Cardiac muscle cell (in vitro differentiated cells and primary cell): ENCODE measurements at regions not wholly inside any gene's neighbourhood (a gene's known extent, or its start where the extent isn't known, plus 50 kb on each side); places are given as distances from the start of the nearest gene placed in this dataset.

Source experiments
- DNase-seq, 2 donors: peaks; one replicate each; pipeline versions ENCODE4 v3.0.0 to v3.0.0-alpha.2; 2010 to 2017; ENCODE audit warnings: low read depth in 1 of 2, low spot score in 1 of 2
- H3K27ac ChIP-seq: fragments of 200-600 bp; sonication (generic); 2 replicates; pipeline ENCODE4 v1.5.1; 2016
- H3K27me3 ChIP-seq: fragments of 200-600 bp; sonication (generic); 2 replicates; pipeline ENCODE4 v1.6.0; 2016; ENCODE audit warnings: control low read depth
- H3K36me3 ChIP-seq: fragments of 200-600 bp; sonication (generic); 2 replicates; pipeline ENCODE4 v1.5.1; 2016; ENCODE audit warnings: control low read depth
- H3K4me1 ChIP-seq: fragments of 200-600 bp; sonication (generic); 2 replicates; pipeline ENCODE4 v1.8.1; 2017; ENCODE audit warnings: low read depth, mild to moderate bottlenecking, mixed run types
- H3K4me3 ChIP-seq: fragments of 200-600 bp; sonication (generic); 2 replicates; pipeline ENCODE4 v1.5.1; 2016; ENCODE audit warnings: mild to moderate bottlenecking
- H3K9me3 ChIP-seq: fragments of 200-600 bp; sonication (generic); 2 replicates; pipeline ENCODE4 v1.5.1; 2017; ENCODE audit warnings: low read depth, mild to moderate bottlenecking, control low read depth
- TF ChIP-seq, protein P1 (sequence below): IDR thresholded peaks from 2 replicates; pipeline ENCODE4 v1.5.1; 2012; ENCODE audit warnings: low read depth, mild to moderate bottlenecking, low read length

GRCh38 chr2:37842732-37843440, 82.2 kb upstream of the RMDN2 start:
- H3K4me3 ChIP-seq: no peak overlapping the region
- peaks cover 12% of the 10 kb centered on the region for H3K27me3 ChIP-seq
- TF ChIP-seq, protein P1, sequence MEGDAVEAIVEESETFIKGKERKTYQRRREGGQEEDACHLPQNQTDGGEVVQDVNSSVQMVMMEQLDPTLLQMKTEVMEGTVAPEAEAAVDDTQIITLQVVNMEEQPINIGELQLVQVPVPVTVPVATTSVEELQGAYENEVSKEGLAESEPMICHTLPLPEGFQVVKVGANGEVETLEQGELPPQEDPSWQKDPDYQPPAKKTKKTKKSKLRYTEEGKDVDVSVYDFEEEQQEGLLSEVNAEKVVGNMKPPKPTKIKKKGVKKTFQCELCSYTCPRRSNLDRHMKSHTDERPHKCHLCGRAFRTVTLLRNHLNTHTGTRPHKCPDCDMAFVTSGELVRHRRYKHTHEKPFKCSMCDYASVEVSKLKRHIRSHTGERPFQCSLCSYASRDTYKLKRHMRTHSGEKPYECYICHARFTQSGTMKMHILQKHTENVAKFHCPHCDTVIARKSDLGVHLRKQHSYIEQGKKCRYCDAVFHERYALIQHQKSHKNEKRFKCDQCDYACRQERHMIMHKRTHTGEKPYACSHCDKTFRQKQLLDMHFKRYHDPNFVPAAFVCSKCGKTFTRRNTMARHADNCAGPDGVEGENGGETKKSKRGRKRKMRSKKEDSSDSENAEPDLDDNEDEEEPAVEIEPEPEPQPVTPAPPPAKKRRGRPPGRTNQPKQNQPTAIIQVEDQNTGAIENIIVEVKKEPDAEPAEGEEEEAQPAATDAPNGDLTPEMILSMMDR: no peak
- no peaks in the 10 kb centered on the region for H3K36me3 ChIP-seq
- DNase-seq: no peak
- H3K4me1 ChIP-seq: peaks cover 9% of the 10 kb centered on the region
- H3K9me3 ChIP-seq: no peaks in the 10 kb centered on the region
- H3K27ac ChIP-seq: no peak overlapping the region

DNA sequence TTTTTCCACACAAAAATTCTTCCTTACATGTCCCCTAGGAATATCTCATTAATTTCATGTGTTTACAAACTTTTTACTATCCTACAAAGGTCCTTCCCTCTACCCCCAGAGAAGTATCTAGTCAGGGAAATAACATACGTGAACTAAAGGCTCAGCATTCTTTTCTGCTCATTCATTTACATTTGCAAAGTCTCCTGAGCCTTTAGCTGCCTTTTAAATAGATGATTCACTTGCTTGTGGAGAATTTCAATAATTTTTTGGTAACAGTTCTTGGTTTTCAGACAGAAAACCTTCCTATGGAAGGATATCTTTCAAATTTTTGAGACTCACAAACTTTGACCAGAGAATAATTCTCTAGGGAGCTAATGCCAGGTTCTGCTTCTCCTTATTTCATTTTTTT, 81.5 kb upstream of the RMDN2 start:
- H3K4me1 ChIP-seq: peaks cover 2% of the 10 kb centered on the region
- DNase-seq: no peak
- H3K4me3 ChIP-seq: no peak overlapping the region
- H3K36me3 ChIP-seq: no peaks in the 10 kb centered on the region
- no peaks in the 10 kb centered on the region for H3K9me3 ChIP-seq
- TF ChIP-seq, protein P1: no peak
- H3K27ac ChIP-seq: no peak overlapping the region
- H3K27me3 ChIP-seq: peaks cover 17% of the 10 kb centered on the region

DNA sequence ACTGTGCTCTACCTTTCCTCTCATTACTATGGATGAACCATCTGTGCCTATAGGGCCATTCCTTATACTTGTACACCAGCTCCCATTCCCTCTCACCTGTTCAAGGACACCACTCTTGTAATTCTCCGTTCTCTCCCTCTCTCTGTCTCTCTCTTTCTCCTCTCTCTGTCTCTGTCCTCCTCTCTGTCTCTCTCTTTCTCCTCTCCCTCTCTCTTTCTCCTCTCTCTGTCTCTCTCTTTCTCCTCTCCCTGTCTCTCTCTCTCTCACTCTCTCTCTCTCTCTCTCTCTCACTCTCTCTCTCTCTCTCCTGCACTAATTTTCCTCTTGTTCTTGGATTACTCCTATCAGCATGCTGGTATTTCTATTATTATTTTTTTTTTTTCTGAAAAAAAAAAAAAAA, 78.9 kb upstream of the RMDN2 start:
- Histone ChIP-seq H3K4me3 (no peak overlapping the region), H3K4me1 (peaks cover 2% of the 10 kb centered on the region), H3K9me3 (no peaks in the 10 kb centered on the region), H3K27ac (no peak overlapping the region), H3K27me3 (peaks cover 20% of the 10 kb centered on the region), H3K36me3 (no peaks in the 10 kb centered on the region)
- DNase-seq: no peak
- TF ChIP-seq, protein P1: no peak

DNA sequence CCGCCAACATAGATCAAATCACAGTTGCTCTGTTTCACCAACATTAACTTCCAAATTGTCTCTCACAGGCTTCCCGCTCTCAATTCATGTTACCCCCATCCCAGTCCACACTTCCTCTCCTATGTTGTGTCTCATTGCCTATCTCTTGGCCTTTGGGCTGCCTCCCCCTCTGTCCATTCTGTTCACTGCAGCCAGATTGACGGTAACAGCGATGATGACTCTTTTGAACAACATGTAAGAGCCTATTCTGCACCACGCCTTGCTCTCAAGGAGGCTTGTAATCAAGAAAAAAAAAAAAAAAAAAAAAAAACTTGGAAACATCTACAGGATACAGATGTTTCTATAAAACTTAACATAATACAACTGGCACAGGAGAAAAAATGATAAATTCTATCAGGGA, 77.3 kb upstream of the RMDN2 start:
- Histone ChIP-seq H3K36me3 (no peaks in the 10 kb centered on the region), H3K4me1 (peaks cover 12% of the 10 kb centered on the region), H3K27me3 (peaks cover 17% of the 10 kb centered on the region), H3K27ac (no peak overlapping the region), H3K4me3 (no peak overlapping the region), H3K9me3 (no peaks in the 10 kb centered on the region)
- DNase-seq: no peak
- TF ChIP-seq, protein P1: no peak

DNA sequence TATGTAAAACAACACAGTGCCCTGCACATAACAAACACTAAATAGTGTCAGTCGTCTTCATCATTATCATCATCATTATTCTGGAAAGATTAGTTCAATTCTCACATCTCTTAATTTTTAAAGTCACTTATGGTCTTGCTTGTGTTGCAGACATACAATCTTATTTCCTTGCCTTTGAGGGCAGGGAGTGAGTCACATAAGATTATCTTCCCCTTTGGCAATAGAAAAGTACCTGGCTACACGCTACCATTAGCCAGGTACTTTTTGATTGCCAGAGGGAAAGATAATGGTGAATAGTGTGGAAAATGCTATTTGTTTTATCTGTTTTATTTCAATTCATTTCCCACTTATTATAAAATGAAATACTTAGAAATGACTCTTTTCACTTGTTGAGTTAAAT, 76.6 kb upstream of the RMDN2 start:
- TF ChIP-seq, protein P1: no peak
- H3K4me1 ChIP-seq: peaks cover 12% of the 10 kb centered on the region
- DNase-seq: no peak
- no peak overlapping the region for H3K27ac ChIP-seq
- peaks cover 14% of the 10 kb centered on the region for H3K27me3 ChIP-seq
- no peak overlapping the region for H3K4me3 ChIP-seq
- no peaks in the 10 kb centered on the region for H3K9me3 ChIP-seq
- no peaks in the 10 kb centered on the region for H3K36me3 ChIP-seq
